ENCODE measurements at regions not wholly inside any gene's neighbourhood (a gene's known extent, or its start where the extent isn't known, plus 50 kb on each side); places are given as distances from the start of the nearest gene placed in this dataset.

GRCh38 chr4:31084806-31085416 lies 364.7 kb downstream of the PCDH7 start:
- Histone ChIP-seq H3K9me3 (no peaks in the 10 kb centered on the region), H3K27ac (peak overlapping the region in 3 of 5 donors; percentile 4 to 44 (median 9)), H3K27me3 (no peaks in the 10 kb centered on the region), H3K4me1 (peaks cover 0 to 49% (median 20%) of the 10 kb centered on the region in 4 donors), H3K36me3 (no peaks in the 10 kb centered on the region), H3K4me3 (no peak overlapping the region)
- TF ChIP-seq EP300 (IDR thresholded peaks at IDR 0.05) (no peak), CTCF (IDR thresholded peaks at IDR 0.05) (no peak), POLR2AphosphoS5 (IDR thresholded peaks at IDR 0.05) (no peak), POLR2A (IDR thresholded peaks at IDR 0.05) (no peak)
- intact Hi-C loops (cut with DNase I; ENCODE audit: low total_unique reads): no loop called here
- WGBS, 5 donors: 85 to 93% (median 89%) methylated on average over 9 of the region's 9 CpGs
- DNase-seq: no peak

GRCh38 chr4:31085689-31086088 lies 365.5 kb downstream of the PCDH7 start:
- H3K27ac ChIP-seq: peak overlapping the region in 3 of 5 donors; percentile 4 to 44 (median 7)
- peaks cover 0 to 54% (median 23%) of the 10 kb centered on the region in 4 donors for H3K4me1 ChIP-seq
- H3K9me3 ChIP-seq: no peaks in the 10 kb centered on the region
- no peaks in the 10 kb centered on the region for H3K27me3 ChIP-seq
- TF ChIP-seq CTCF (IDR thresholded peaks at IDR 0.05) (no peak), EP300 (IDR thresholded peaks at IDR 0.05) (no peak), POLR2A (IDR thresholded peaks at IDR 0.05) (no peak), POLR2AphosphoS5 (IDR thresholded peaks at IDR 0.05) (no peak)
- no peak for DNase-seq
- intact Hi-C loops (cut with DNase I; ENCODE audit: low total_unique reads): no loop called here
- H3K36me3 ChIP-seq: no peaks in the 10 kb centered on the region
- no peak overlapping the region for H3K4me3 ChIP-seq

- H3K4me3 ChIP-seq: no peak overlapping the region
- no peak overlapping the region for H3K27ac ChIP-seq
- peaks cover 0 to 54% (median 23%) of the 10 kb centered on the region in 4 donors for H3K4me1 ChIP-seq
- 70 to 82% (median 72%) methylated on average over 3 of the region's 3 CpGs for WGBS, 5 donors
- no peaks in the 10 kb centered on the region for H3K9me3 ChIP-seq
- no peaks in the 10 kb centered on the region for H3K27me3 ChIP-seq
- DNase-seq: no peak
- TF ChIP-seq POLR2A (IDR thresholded peaks at IDR 0.05) (no peak), EP300 (IDR thresholded peaks at IDR 0.05) (no peak), POLR2AphosphoS5 (IDR thresholded peaks at IDR 0.05) (no peak), CTCF (IDR thresholded peaks at IDR 0.05) (no peak)
- intact Hi-C loops (cut with DNase I; ENCODE audit: low total_unique reads): no loop called here
- H3K36me3 ChIP-seq: no peaks in the 10 kb centered on the region
These were observed 366.7 kb downstream of the PCDH7 start for GRCh38 chr4:31086756-31087330.

- 26 to 40% (median 32%) methylated on average over 3 of the region's 3 CpGs for WGBS, 5 donors
- H3K4me1 ChIP-seq: peaks cover 0 to 51% (median 23%) of the 10 kb centered on the region in 4 donors
- no peaks in the 10 kb centered on the region for H3K27me3 ChIP-seq
- peak in 1 of 2 donors; percentile 45 for DNase-seq
- H3K27ac ChIP-seq: peak overlapping the region in 4 of 5 donors; percentile 48 to 65 (median 62)
- H3K9me3 ChIP-seq: no peaks in the 10 kb centered on the region
- intact Hi-C loops (cut with DNase I; ENCODE audit: low total_unique reads): no loop called here
- TF ChIP-seq POLR2AphosphoS5 (IDR thresholded peaks at IDR 0.05) (peak; percentile 52 to 83 (median 70)), CTCF (IDR thresholded peaks at IDR 0.05) (no peak)
- no peak overlapping the region for H3K4me3 ChIP-seq
- no peaks in the 10 kb centered on the region for H3K36me3 ChIP-seq
These were observed 368.5 kb downstream of the PCDH7 start for GRCh38 chr4:31088600-31089230.

Measured in stomach (tissue), 8 donors.